H54 (cell line): ENCODE measurements at regions not wholly inside any gene's neighbourhood (a gene's known extent, or its start where the extent isn't known, plus 50 kb on each side); places are given as distances from the start of the nearest gene placed in this dataset.

Experiments
- DNase-seq: peaks from one replicate; pipeline ENCODE4 v3.0.0; 2011; ENCODE audit warnings: low spot score, mixed read lengths; ENCODE audit not compliant: insufficient read length
- FAIRE-seq: peaks from 3 replicates; lab custom pipeline; 2011; peaks lifted over from hg19 to GRCh38; lab: Jason Lieb, UNC
- POLR2A ChIP-seq: IDR thresholded peaks from 2 replicates; pipeline ENCODE4 v1.6.1; 2011; ENCODE audit warnings: low read depth, mild to moderate bottlenecking, low read length

DNA sequence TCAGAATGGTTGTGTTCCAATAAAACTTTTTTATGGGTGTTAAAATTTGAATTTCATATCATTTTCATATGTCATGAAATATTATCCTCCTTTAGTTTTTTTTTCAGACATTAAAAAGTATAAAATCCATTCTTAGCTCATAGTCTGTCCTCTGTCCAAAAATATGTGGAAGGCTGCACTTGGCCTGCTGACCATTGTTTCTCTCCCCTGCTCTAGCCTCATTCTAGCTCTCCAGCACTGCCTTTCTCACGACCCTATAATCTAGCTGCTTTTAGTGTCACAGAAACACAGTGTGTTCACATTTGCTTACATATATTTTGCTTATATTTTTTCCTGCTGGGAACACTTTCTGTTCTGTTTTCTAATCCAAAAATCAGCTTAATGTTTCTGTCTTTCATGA lies 165.0 kb upstream of the ANK2 start:
- no peak for TF ChIP-seq POLR2A
- FAIRE-seq, result no peak
- no peak for DNase-seq

DNA sequence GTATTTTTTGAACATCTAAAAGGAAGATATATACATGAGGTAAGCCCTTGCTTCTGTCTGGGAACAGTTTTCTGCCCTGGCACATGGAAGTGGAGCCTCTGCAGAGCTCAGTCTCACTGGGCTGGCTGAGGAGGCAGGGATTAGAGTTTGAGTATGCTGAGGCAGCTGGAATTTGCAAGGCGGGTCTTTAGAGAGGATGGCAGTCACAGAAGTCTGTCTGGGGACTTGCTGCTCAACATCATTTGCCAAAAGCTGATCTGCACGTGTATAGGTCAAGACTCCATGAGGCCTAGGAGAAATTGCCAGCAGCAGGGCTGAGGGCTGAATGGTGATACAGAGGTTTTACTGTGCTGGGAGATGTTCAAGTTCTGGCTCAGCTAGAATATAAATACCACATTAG lies 163.6 kb upstream of the ANK2 start:
- DNase-seq (no peak), FAIRE-seq (no peak)
- no peak for TF ChIP-seq POLR2A

- no peak for TF ChIP-seq POLR2A
Observed at GRCh38 chr4:112888622-112889021, 160.8 kb upstream of the ANK2 start.

DNA sequence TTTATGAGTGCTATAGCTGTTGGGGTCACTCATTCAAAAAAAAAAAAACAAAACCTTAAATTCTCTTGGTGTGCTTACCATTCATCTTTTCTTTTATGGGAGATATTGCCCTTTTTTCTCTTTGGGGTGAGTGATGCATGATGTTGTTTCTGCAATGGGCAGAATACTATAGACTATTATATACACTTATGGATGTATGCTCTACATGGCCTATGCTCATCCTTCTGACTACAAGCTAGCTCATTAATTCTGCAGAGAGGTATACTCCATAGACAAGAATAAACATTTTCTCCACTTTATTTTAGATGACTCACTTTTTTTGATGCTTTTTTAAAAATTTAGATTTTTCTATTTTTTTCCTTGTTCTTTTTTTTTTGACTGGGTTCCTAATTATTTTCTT lies 160.3 kb upstream of the ANK2 start:
- TF ChIP-seq POLR2A, result no peak
- DNase-seq (no peak), FAIRE-seq (no peak)

More at GRCh38 chr4:112888622-112889021, 160.8 kb upstream of the ANK2 start:
- FAIRE-seq, result no peak
- no peak for DNase-seq

DNA sequence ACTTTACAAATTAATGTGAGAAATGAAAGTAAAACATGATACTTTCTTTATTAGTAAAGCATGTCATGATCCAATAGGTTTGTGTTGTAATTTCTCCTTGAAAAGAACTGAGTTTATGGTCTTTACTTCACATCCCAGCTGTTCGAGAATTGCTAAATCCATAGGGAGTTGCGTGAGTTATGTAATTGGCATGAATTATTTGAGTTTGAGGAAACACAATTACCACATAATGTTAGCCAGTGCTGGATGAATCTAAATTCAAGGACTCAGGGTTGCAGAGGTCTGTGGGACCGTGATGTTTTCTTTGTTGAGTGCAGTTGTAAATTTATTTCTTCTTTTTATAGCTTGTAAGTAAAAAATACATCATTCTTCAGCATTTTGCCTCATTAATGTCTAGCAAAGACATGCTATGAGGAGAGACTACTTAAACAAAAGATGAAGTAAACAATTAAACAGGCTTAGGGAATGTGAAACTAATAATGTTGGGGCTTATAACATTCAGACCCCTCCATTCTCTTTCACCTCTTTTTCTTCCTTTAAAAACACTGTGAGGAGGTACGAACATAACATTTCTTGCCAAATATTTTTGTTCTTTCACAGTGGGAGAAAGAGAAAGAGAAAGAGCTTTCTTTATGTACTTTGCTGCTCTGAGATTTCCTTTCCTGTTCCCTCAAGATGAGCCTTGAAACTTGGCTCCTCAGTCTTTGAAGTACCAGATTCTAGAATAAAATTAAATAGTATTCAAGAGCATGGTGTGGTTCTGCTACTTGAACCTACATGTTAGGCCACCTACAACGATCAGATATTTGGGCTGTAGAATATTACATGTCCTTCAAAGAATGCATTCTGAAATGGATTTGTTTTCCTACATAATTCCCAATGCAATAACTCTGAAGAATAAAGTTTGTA lies 159.6 kb upstream of the ANK2 start:
- TF ChIP-seq POLR2A, result no peak
- DNase-seq (no peak), FAIRE-seq (no peak)

- no peak for TF ChIP-seq POLR2A
- FAIRE-seq (no peak), DNase-seq (no peak)
Observed at GRCh38 chr4:112894480-112894879, 155.0 kb upstream of the ANK2 start.

DNA sequence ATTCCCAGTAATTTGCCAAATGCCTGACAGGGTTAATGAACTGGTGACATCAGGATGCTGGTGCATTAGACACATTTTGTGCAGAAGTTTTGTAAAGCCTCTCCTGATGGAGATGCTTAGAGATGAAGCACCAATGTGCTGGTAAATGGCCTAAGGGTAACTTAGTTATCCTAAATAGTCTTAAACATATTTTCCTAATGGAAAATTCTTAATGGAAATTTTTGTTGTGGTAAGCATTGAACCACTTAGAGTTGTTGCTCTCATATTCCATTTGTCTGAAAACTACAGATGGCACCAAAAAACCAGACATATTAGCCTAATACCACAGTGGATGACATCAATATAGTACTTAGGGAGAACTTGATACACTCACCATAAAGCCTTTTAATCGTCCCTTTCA lies 154.5 kb upstream of the ANK2 start:
- FAIRE-seq (no peak), DNase-seq (no peak)
- TF ChIP-seq POLR2A, result no peak

GRCh38 chr4:112895811-112896608 lies 153.4 kb upstream of the ANK2 start:
- FAIRE-seq (peak; percentile 80), DNase-seq (no peak)
- TF ChIP-seq POLR2A, result no peak

DNA sequence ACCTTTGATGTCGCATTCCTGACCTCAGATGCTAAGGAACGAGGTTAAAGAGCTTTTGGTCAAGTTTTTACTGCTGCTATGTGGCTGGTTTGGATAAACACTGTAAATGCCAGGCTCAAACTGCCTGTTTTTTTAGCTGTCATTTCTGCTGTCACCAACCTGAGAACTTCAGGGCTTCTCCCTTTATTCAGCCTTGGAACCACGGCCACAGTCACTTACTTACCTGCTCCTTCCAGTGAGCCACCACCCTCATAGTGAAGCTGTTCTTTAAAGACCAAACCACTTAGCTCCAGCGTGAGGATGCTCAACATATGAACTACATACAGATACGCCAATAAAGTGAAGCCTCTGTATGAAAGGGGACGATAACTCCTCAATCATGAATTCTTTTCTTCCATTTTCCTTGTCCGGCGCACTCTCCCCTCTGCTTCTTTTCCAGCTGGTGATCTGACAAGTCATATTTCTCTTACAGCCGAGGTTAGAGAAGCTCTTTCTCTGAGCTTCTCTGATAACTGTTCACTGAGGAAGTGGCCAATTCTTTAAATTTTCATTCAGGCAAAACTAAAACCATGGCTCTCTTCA lies 152.8 kb upstream of the ANK2 start:
- no peak for TF ChIP-seq POLR2A
- DNase-seq, result no peak
- FAIRE-seq, result no peak

GRCh38 chr4:112897543-112897942 lies 151.9 kb upstream of the ANK2 start:
- no peak for DNase-seq
- no peak for FAIRE-seq
- no peak for TF ChIP-seq POLR2A

DNA sequence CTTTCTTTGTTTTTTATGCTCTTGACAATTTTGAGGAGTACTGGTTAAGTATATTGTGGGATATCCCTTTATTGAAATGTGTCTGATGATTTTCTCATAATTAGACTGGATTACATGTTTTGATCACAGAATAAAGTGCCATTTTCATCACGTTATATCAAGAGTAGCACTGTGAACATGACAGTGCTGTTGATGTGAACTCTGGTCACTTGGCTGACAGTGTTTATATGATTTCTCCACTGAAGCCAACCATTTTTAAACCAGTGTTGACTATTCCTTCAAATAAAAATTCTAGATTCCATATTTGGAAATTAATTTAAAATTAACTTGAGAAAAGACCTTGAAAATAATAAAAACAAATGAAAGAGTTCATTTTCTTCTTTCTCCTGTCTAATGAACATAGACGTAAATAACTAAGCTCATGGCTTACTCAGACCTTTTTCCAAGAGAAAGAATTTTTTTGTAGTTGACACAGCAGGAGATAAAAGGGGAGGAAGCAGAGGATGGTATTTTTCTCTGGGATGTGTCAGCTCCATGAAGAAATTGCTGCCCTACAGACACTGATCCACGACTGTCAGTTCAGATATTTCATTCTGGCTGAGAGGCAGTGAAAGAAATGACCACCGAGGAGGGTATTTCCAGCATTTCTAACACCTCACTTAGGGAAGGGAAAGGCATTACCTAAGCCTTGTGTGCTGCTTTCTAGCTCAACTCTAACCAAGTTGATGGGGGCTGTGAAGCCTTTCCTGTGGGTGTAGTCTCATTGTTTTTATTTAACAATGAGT lies 150.9 kb upstream of the ANK2 start:
- peak; percentile 11 for FAIRE-seq
- no peak for DNase-seq
- no peak for TF ChIP-seq POLR2A

- TF ChIP-seq POLR2A, result no peak
- no peak for FAIRE-seq
- DNase-seq, result no peak
Observed at GRCh38 chr4:112900416-112900815, 149.0 kb upstream of the ANK2 start.

GRCh38 chr4:112901962-112902411 lies 147.5 kb upstream of the ANK2 start:
- FAIRE-seq, result no peak
- no peak for DNase-seq
- TF ChIP-seq POLR2A, result no peak

- no peak for DNase-seq
- TF ChIP-seq POLR2A, result no peak
- no peak for FAIRE-seq
Observed at GRCh38 chr4:112905728-112906127, 143.7 kb upstream of the ANK2 start.
